ENCODE measurements at regions not wholly inside any gene's neighbourhood (a gene's known extent, or its start where the extent isn't known, plus 50 kb on each side); places are given as distances from the start of the nearest gene placed in this dataset.

- no peaks in the 10 kb centered on the region for H3K36me3 Mint-ChIP-seq (ENCODE audit: low read depth)
- H3K27me3 Mint-ChIP-seq (ENCODE audit: low read depth) = peaks cover 40% of the 10 kb centered on the region
- TF ChIP-seq CTCF (IDR thresholded peaks at IDR 0.05; ENCODE audit: unreplicated experiment in 3 of 3) = no peak
- no peak overlapping the region for H3K4me3 Mint-ChIP-seq
- H3K4me1 Mint-ChIP-seq = peaks cover 4% of the 10 kb centered on the region
- H3K27ac Mint-ChIP-seq = no peak overlapping the region
- peaks cover 2% of the 10 kb centered on the region for H3K9me3 Mint-ChIP-seq
Measured at GRCh38 chr1:5473268-5473667, 519.0 kb downstream of the NPHP4 start.

GRCh38 chr1:5466487-5466886, 525.7 kb downstream of the NPHP4 start:
- no peak overlapping the region for H3K27ac Mint-ChIP-seq
- no peaks in the 10 kb centered on the region for H3K36me3 Mint-ChIP-seq (ENCODE audit: low read depth)
- peaks cover 24% of the 10 kb centered on the region for H3K27me3 Mint-ChIP-seq (ENCODE audit: low read depth)
- peaks cover 11% of the 10 kb centered on the region for H3K4me1 Mint-ChIP-seq
- no peak for TF ChIP-seq CTCF (IDR thresholded peaks at IDR 0.05; ENCODE audit: unreplicated experiment in 3 of 3)
- H3K9me3 Mint-ChIP-seq = peaks cover 12% of the 10 kb centered on the region
- H3K4me3 Mint-ChIP-seq = no peak overlapping the region

GRCh38 chr1:5465281-5465711, 526.9 kb downstream of the NPHP4 start:
- no peak overlapping the region for H3K27ac Mint-ChIP-seq
- no peak overlapping the region for H3K4me3 Mint-ChIP-seq

GRCh38 chr1:5464366-5464765, 527.9 kb downstream of the NPHP4 start:
- Mint-ChIP-seq H3K4me3 (no peak overlapping the region), H3K27me3 (ENCODE audit: low read depth) (peaks cover 23% of the 10 kb centered on the region), H3K27ac (no peak overlapping the region), H3K36me3 (ENCODE audit: low read depth) (no peaks in the 10 kb centered on the region), H3K9me3 (peaks cover 15% of the 10 kb centered on the region), H3K4me1 (peaks cover 11% of the 10 kb centered on the region)
- no peak for TF ChIP-seq CTCF (IDR thresholded peaks at IDR 0.05; ENCODE audit: unreplicated experiment in 3 of 3)

More at GRCh38 chr1:5465281-5465711, 526.9 kb downstream of the NPHP4 start:
- Mint-ChIP-seq H3K9me3 (peaks cover 15% of the 10 kb centered on the region), H3K27me3 (ENCODE audit: low read depth) (peaks cover 19% of the 10 kb centered on the region), H3K4me1 (peaks cover 11% of the 10 kb centered on the region), H3K36me3 (ENCODE audit: low read depth) (no peaks in the 10 kb centered on the region)
- no peak for TF ChIP-seq CTCF (IDR thresholded peaks at IDR 0.05; ENCODE audit: unreplicated experiment in 3 of 3)

GRCh38 chr1:5460974-5461373, 531.3 kb downstream of the NPHP4 start:
- no peak for TF ChIP-seq CTCF (IDR thresholded peaks at IDR 0.05; ENCODE audit: unreplicated experiment in 3 of 3)
- Mint-ChIP-seq H3K36me3 (ENCODE audit: low read depth) (no peaks in the 10 kb centered on the region), H3K27ac (no peak overlapping the region), H3K27me3 (ENCODE audit: low read depth) (peaks cover 27% of the 10 kb centered on the region), H3K4me1 (peaks cover 11% of the 10 kb centered on the region), H3K9me3 (peaks cover 5% of the 10 kb centered on the region), H3K4me3 (no peak overlapping the region)

GRCh38 chr1:5459839-5460610, 532.2 kb downstream of the NPHP4 start:
- Mint-ChIP-seq H3K27ac (no peak overlapping the region), H3K27me3 (ENCODE audit: low read depth) (peaks cover 26% of the 10 kb centered on the region), H3K36me3 (ENCODE audit: low read depth) (no peaks in the 10 kb centered on the region), H3K9me3 (peaks cover 4% of the 10 kb centered on the region), H3K4me1 (peaks cover 1% of the 10 kb centered on the region), H3K4me3 (no peak overlapping the region)
- TF ChIP-seq CTCF (IDR thresholded peaks at IDR 0.05; ENCODE audit: unreplicated experiment in 3 of 3) = no peak
